ENCODE measurements at regions not wholly inside any gene's neighbourhood (a gene's known extent, or its start where the extent isn't known, plus 50 kb on each side); places are given as distances from the start of the nearest gene placed in this dataset.
"Not testable (repeated sequence)": the region's sequence is repeated elsewhere in the genome, so short reads cannot be mapped to it uniquely, and the experiment has no call there.

- no peak for DNase-seq
These were observed 152.3 kb upstream of the BEND6 start for GRCh38 chr6:56802584-56802983.

- DNase-seq, result no peak
These were observed 154.9 kb upstream of the BEND6 start for GRCh38 chr6:56799989-56800388.

- DNase-seq, result no peak
These were observed 155.5 kb upstream of the DST start for GRCh38 chr6:56798163-56798562.

GRCh38 chr6:56796196-56796532, 153.5 kb upstream of the DST start:
- DNase-seq, result no peak

GRCh38 chr6:56795466-56796195, 152.9 kb upstream of the DST start:
- no peak for DNase-seq

- DNase-seq, result no peak
These were observed 151.7 kb upstream of the DST start for GRCh38 chr6:56794421-56794820.

GRCh38 chr6:56793938-56794337, 151.2 kb upstream of the DST start:
- no peak for DNase-seq

GRCh38 chr6:56790414-56790813, 147.7 kb upstream of the DST start:
- DNase-seq, result no peak

GRCh38 chr6:56789879-56790278, 147.2 kb upstream of the DST start:
- DNase-seq, result no peak

GRCh38 chr6:56789342-56789741, 146.7 kb upstream of the DST start:
- no peak for DNase-seq

GRCh38 chr6:56787209-56787608, 144.5 kb upstream of the DST start:
- DNase-seq, result no peak

GRCh38 chr6:56786256-56786655, 143.6 kb upstream of the DST start:
- no peak for DNase-seq

- not testable (repeated sequence) for DNase-seq
These were observed 142.8 kb upstream of the DST start for GRCh38 chr6:56785536-56785935.

GRCh38 chr6:56780109-56780508, 137.4 kb upstream of the DST start:
- DNase-seq, result not testable (repeated sequence)

- not testable (repeated sequence) for DNase-seq
These were observed 135.8 kb upstream of the DST start for GRCh38 chr6:56778503-56778902.

GRCh38 chr6:56775498-56776166, 132.9 kb upstream of the DST start:
- no peak for DNase-seq

- no peak for DNase-seq
These were observed 130.1 kb upstream of the DST start for GRCh38 chr6:56772737-56773184.

GRCh38 chr6:56771929-56772607, 129.4 kb upstream of the DST start:
- DNase-seq, result no peak

GRCh38 chr6:56771189-56771588, 128.5 kb upstream of the DST start:
- no peak for DNase-seq

- DNase-seq, result no peak
These were observed 127.4 kb upstream of the DST start for GRCh38 chr6:56770011-56770520.

- DNase-seq, result no peak
These were observed 125.3 kb upstream of the DST start for GRCh38 chr6:56767892-56768531.

GRCh38 chr6:56767435-56767834, 124.7 kb upstream of the DST start:
- no peak for DNase-seq

GRCh38 chr6:56766806-56767178, 124.1 kb upstream of the DST start:
- no peak for DNase-seq
